ENCODE measurements at regions not wholly inside any gene's neighbourhood (a gene's known extent, or its start where the extent isn't known, plus 50 kb on each side); places are given as distances from the start of the nearest gene placed in this dataset.

DNA sequence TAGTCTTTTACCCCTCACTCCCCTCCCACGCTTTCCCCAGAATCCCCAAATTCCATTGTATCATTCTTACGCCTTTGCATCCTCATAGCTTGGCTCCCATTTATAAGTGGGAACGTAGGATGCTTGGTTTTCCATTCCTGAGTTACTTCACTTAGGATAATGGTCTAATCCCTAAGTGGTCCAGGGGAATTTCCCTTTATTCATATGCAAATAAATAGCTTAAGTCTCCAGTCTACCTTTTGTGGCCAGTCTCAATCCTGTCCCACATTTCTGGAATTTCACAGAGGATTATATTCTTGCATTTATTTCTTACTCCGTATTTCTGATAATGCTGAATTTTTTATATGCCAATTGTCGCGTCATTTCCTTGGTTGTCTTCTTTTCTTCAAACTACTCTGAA is 245.6 kb upstream of the DAB2 start:
- H3K27ac ChIP-seq (ENCODE audit: low read depth in 1 of 2, low read length in 1 of 2): no peak overlapping the region
- no peak for DNase-seq
- no peaks in the 10 kb centered on the region for H3K9me3 ChIP-seq (ENCODE audit: control insufficient read depth in 4 of 4, insufficient read depth in 3 of 4, low read length in 3 of 4)
- no peak overlapping the region for H3K9ac ChIP-seq (ENCODE audit: insufficient read depth in 1 of 2, low read length in 2 of 2)
- WGBS, 2 donors: 93 to 94% methylated on average over 6 of the region's 6 CpGs
- no peak for ATAC-seq (ENCODE audit: insufficient read depth, low FRiP score)
- H3K27me3 ChIP-seq (ENCODE audit: control insufficient read depth in 3 of 3, insufficient read depth in 3 of 3, low read length in 2 of 3): no peaks in the 10 kb centered on the region
- H3K36me3 ChIP-seq (ENCODE audit: control insufficient read depth in 4 of 4, insufficient read depth in 4 of 4, low read length in 4 of 4): no peaks in the 10 kb centered on the region
- TF ChIP-seq, protein P1, sequence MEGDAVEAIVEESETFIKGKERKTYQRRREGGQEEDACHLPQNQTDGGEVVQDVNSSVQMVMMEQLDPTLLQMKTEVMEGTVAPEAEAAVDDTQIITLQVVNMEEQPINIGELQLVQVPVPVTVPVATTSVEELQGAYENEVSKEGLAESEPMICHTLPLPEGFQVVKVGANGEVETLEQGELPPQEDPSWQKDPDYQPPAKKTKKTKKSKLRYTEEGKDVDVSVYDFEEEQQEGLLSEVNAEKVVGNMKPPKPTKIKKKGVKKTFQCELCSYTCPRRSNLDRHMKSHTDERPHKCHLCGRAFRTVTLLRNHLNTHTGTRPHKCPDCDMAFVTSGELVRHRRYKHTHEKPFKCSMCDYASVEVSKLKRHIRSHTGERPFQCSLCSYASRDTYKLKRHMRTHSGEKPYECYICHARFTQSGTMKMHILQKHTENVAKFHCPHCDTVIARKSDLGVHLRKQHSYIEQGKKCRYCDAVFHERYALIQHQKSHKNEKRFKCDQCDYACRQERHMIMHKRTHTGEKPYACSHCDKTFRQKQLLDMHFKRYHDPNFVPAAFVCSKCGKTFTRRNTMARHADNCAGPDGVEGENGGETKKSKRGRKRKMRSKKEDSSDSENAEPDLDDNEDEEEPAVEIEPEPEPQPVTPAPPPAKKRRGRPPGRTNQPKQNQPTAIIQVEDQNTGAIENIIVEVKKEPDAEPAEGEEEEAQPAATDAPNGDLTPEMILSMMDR (IDR thresholded peaks at IDR 0.05; ENCODE audit: control extremely low read depth, extremely low read depth): no peak
- H3K4me3 ChIP-seq: no peak overlapping the region
- H3K4me1 ChIP-seq (ENCODE audit: control insufficient read depth in 5 of 5, insufficient read depth in 5 of 5, low read length in 5 of 5): no peaks in the 10 kb centered on the region

DNA sequence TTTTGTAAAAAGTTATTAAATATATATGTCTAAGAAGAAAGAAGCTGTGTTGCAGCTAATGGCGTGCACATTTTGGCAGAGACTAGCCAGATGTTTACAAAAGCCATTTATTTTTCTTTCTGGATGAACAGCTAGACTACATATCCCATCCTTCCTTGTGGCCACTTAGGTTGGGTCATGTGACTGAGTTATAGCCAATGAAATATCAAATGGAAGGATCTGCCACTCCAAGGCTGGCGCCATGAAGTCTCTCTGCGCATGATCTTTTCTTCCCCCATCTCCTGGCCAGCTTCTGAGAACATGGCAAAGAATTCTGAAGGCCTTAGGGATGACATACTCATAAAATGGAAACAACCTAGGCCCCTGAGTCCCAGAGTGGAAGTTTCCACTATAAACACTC is 244.2 kb upstream of the DAB2 start:
- ATAC-seq (ENCODE audit: insufficient read depth, low FRiP score) (no peak), DNase-seq (peak in 1 of 3 donors; percentile 2)
- WGBS, 2 donors: 96% methylated on average over 3 of the region's 3 CpGs
- Histone ChIP-seq H3K4me1 (ENCODE audit: control insufficient read depth in 5 of 5, insufficient read depth in 5 of 5, low read length in 5 of 5) (no peaks in the 10 kb centered on the region), H3K27ac (ENCODE audit: low read depth in 1 of 2, low read length in 1 of 2) (no peak overlapping the region), H3K27me3 (ENCODE audit: control insufficient read depth in 3 of 3, insufficient read depth in 3 of 3, low read length in 2 of 3) (no peaks in the 10 kb centered on the region), H3K36me3 (ENCODE audit: control insufficient read depth in 4 of 4, insufficient read depth in 4 of 4, low read length in 4 of 4) (no peaks in the 10 kb centered on the region), H3K9me3 (ENCODE audit: control insufficient read depth in 4 of 4, insufficient read depth in 3 of 4, low read length in 3 of 4) (peaks cover 0 to 3% (median 0%) of the 10 kb centered on the region in 4 donors), H3K9ac (ENCODE audit: insufficient read depth in 1 of 2, low read length in 2 of 2) (no peak overlapping the region), H3K4me3 (no peak overlapping the region)
- TF ChIP-seq, protein P1 (IDR thresholded peaks at IDR 0.05; ENCODE audit: control extremely low read depth, extremely low read depth): no peak

DNA sequence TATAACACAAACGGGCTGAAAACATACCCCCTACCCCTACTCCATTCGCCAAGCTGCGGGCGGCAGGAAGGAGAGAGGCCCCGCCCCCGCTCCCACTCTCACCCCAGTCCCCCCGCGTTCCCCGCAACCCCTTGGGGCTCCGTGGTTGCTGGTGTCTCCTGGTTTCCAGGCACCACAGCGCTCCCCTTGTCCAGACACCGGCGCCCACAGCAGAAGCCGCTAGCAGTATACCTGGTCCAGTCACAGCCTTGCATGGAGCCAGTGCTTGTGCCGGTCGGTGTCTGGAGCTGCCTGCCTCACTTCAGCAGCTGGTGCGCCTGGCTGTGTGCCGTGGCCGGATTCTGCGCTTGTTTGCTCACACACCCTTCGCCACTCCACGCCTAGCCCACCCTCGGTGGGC is 240.5 kb upstream of the DAB2 start:
- no peak for ATAC-seq (ENCODE audit: insufficient read depth, low FRiP score)
- Histone ChIP-seq H3K27me3 (ENCODE audit: control insufficient read depth in 3 of 3, insufficient read depth in 3 of 3, low read length in 2 of 3) (no peaks in the 10 kb centered on the region), H3K27ac (ENCODE audit: low read depth in 1 of 2, low read length in 1 of 2) (no peak overlapping the region), H3K9ac (ENCODE audit: insufficient read depth in 1 of 2, low read length in 2 of 2) (no peak overlapping the region), H3K4me1 (ENCODE audit: control insufficient read depth in 5 of 5, insufficient read depth in 5 of 5, low read length in 5 of 5) (no peaks in the 10 kb centered on the region), H3K4me3 (no peak overlapping the region), H3K9me3 (ENCODE audit: control insufficient read depth in 4 of 4, insufficient read depth in 3 of 4, low read length in 3 of 4) (peaks cover 0 to 3% (median 0%) of the 10 kb centered on the region in 4 donors), H3K36me3 (ENCODE audit: control insufficient read depth in 4 of 4, insufficient read depth in 4 of 4, low read length in 4 of 4) (no peaks in the 10 kb centered on the region)
- TF ChIP-seq, protein P1 (IDR thresholded peaks at IDR 0.05; ENCODE audit: control extremely low read depth, extremely low read depth): no peak
- 95 to 96% methylated on average over 23 of the region's 23 CpGs for WGBS, 2 donors
- no peak for DNase-seq

DNA sequence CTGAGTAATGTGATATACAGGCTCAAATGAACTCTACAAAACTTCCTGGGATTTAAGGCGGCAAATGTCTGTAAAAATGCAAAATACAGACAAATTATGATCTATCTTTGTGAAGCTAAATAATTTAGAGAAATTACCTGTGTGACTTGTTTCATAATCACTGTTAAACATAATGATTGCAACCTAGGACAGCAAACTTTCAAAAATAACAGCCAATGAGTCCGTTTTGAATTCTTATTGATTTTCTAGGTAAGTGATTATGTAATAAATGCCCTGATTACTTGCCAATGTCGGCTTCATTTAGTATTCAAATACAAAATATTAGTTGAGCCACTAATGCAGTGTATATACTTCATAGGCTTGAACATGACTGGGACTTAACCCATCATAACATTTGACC is 238.2 kb upstream of the DAB2 start:
- DNase-seq (no peak), ATAC-seq (ENCODE audit: insufficient read depth, low FRiP score) (no peak)
- Histone ChIP-seq H3K4me3 (no peak overlapping the region), H3K9me3 (ENCODE audit: control insufficient read depth in 4 of 4, insufficient read depth in 3 of 4, low read length in 3 of 4) (peaks cover 0 to 3% (median 0%) of the 10 kb centered on the region in 4 donors), H3K9ac (ENCODE audit: insufficient read depth in 1 of 2, low read length in 2 of 2) (no peak overlapping the region), H3K27ac (ENCODE audit: low read depth in 1 of 2, low read length in 1 of 2) (no peak overlapping the region), H3K36me3 (ENCODE audit: control insufficient read depth in 4 of 4, insufficient read depth in 4 of 4, low read length in 4 of 4) (no peaks in the 10 kb centered on the region), H3K4me1 (ENCODE audit: control insufficient read depth in 5 of 5, insufficient read depth in 5 of 5, low read length in 5 of 5) (no peaks in the 10 kb centered on the region), H3K27me3 (ENCODE audit: control insufficient read depth in 3 of 3, insufficient read depth in 3 of 3, low read length in 2 of 3) (no peaks in the 10 kb centered on the region)
- 62 to 93% methylated on average over 3 of the region's 3 CpGs for WGBS, 2 donors
- TF ChIP-seq, protein P1 (IDR thresholded peaks at IDR 0.05; ENCODE audit: control extremely low read depth, extremely low read depth): no peak
